NCI-H510A treated with DMSO at 0.1 percent for 48 hours (cell line): ENCODE measurements at regions not wholly inside any gene's neighbourhood (a gene's known extent, or its start where the extent isn't known, plus 50 kb on each side); places are given as distances from the start of the nearest gene placed in this dataset.
"Not testable (repeated sequence)": the region's sequence is repeated elsewhere in the genome, so short reads cannot be mapped to it uniquely, and the experiment has no call there.

Experiments
- DNase-seq: peaks from one replicate; lab custom pipeline; 2025; lab: John Stamatoyannopoulos, UW

DNA sequence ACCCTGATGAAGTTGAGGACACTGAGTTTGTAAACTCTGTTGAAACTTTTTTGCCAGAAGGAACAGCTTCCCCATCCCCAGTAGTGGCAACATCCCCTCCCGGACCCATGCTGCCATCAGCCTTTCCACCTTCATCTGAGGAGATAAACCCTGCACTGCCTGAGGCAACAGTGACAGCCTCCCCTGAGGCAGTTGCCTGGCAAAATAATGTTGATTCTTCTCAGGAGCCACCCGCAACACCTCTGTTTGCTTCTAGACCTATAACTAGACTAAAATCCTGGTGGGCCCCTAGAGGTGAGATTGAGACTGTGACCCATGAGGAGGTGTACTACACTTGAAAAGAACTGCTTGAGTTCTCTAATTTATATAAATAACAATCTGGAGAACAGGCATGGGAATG is 597.6 kb upstream of the NR3C2 start:
- DNase-seq: not testable (repeated sequence)

DNA sequence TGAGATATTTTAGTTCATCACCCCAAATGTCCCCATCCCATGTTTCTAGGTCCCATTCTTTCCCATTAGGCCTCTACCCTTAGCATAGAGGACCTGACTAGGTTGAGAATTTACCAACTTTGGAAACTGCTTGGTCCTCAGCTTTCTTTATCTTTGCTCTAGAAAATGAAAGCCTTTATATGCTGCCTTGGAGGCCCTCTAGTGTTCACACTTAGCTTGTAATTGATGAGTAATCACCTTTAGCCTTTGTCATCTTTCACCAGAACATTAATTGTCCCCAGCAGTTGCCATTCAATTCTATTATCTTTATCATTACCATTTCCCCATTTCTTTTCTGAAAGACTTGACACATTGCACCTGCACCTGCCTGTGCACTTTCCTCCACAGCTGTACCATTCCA is 589.2 kb upstream of the NR3C2 start:
- peak; percentile 0 for DNase-seq

DNA sequence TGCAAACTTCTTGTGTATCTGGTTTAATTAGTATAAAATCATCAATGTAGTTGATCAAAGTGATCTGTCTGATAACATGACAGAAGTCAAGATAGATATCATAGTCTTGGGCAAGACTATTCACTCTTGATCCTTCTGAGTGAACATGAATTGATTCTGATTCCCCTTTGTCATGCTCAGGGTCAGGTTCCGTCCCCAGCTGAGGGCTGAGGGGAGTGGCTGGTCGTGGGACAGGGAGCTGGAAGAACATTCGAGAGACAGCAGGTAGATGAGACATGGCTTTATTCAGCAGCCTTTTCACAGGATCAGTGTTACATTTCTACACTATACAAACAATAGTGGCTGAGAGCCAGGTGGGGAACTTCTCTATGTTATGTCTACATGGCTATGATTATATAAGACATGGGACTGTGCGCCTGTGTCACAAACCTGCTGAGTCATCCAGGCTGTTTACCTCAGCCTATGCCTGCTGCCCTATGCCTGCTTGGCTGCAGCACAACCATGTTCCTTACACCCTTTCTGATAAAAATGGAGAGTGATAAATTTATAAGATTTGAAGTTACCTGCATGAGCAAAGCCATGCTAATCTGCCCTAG is 586.9 kb upstream of the NR3C2 start:
- peak; percentile 5 for DNase-seq

DNA sequence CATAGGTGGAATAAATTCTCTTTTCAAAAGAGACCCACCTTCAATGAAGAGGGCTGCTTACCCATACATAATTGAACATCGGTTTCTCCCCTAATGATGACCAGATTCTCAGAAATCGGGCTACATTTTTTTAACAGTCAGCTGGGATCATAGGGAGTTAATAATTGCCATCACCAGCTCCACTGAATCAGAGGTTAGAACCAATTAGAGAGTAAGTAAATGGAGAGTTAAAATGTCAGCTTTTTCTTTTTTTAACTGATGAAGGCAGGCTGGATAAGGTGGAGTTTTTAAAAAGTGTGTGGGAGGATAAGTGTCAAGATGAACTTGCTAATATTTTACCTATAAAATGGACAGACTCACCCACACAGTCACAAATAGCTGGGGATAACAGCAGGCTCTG is 584.5 kb upstream of the NR3C2 start:
- DNase-seq: no peak

DNA sequence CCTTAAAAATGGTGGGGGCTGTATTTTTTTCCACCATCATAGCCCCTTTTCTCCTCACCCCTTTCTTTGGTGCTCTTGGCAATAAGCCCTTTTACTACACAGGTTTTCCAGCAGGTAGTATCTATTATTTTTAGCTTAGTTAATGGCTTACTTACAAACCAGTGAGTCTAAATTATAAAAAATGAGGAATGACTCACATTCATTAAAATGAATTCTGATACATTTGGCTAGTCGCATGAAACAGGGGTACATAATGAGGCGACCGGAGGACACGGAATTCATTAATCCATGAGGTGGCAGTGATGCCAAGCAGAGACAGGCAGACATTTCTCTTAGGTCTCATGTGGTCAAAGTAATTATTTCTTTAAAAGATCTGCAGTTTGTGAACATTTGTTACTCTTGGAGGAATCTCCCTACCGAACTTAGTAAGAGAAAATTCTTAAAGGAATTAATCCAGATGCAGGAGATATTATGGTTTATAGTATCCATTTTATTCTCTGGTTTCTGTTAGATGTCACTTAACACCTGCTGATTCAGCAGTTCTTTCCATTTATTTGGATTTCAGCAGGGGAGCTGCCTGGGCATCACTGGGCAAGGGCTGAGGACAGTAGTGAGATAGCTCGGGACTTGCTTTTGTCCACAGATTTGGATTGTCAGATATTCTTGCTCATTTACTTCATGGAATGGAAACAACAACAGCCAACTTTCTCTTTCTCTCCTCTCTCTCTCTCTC is 575.0 kb upstream of the NR3C2 start:
- DNase-seq: no peak

DNA sequence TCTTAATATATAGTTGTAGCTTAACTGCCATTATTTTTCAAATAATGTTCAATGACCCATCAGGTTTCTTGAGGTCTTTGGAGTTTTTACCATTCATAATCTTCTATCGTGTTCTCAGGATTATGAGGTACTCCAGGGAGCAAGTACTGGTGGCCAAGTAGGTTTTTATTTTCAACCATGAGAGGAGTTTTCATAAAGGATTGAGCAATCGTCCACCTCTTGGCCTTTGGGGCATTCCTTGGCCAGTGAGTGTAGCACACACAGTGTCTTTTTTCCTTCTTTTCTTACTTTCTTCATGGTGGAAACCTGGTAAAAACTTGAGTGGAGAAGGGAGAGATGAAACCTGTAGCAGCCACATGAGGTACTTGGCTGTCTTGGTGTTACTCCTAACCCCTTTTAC is 567.0 kb upstream of the NR3C2 start:
- no peak for DNase-seq

DNA sequence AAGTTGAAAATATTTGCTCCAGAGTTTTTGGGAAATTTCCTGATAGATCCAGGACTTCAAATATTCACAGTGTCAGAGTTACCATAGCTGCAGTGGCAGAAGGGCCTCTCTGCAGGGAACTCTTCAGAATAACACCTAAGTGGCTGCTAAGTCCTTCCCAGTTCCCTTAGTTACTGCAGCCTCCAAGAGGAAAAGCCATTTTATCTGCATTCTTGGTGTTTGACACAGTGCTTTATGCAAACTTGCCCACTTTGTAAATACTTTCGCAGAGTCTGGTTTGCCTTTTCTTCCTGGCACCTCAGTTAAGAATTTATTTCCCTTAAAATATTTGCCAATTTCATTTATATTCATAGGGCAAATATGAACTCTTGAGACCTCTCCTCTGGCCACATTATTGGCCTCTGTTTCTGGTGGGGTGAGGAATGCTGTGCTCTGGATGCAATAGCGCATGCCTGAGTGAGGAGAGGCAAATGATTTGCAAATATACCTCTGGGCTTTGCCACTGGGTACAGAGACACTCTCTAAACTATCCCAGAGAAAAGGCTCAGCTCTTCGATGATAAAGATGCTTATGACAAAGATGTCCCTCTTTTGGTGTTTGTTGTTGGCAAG is 566.3 kb upstream of the NR3C2 start:
- DNase-seq: no peak

DNA sequence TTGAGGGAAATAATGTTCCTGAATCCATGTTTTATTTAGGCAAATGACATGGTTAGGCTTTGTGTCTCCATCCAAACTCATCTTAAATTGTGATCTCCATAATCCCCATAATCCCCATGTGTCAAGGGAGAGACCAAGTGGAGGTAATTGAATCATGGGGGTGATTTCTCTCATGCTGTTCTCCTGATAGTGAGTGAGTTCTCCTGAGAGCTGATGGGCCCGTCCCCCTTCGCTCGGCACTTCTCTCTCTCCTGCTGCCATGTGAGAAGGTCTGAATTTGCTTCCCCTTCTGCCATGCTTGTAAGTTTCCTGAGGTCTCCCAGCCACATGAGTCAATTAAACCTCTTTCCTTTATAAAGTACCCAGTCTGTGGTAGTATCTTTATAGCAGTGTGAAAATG is 563.0 kb upstream of the NR3C2 start:
- DNase-seq: no peak

DNA sequence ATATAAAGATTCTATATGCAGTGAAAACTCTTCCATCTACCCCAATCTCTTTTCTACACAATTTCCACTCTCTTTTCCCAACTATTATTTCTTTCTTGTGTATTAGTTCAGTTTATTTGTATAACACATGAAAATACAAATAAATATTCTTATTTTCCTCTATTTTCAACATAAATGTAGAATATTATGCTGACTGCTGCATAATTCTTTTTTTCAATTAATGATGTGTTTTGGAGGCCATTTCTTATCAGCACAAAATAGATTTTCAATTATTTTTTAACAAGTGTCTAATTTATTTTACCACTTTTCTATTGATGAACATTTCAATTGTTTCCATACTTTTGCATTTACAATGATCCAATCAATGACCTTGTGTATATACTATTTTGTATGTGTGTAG is 557.7 kb upstream of the NR3C2 start:
- DNase-seq: no peak

DNA sequence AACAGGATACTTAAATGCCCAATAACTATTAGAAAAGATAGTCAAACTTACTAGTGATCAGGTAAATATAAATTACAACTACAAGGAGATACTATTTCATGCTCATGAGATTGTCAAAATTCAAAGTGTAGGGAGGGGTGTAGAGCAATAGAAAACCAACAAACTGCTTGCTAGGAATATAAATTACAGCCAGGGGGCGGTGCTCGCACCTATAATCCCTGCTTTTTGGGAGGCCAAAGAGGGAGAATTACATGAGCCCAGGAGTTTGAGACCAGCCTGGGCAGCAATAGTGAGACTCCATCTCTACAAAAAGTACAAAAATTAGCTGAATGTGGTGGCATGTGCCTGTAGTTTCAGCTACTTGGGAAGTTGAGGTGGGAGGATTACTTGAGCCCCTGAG is 556.5 kb upstream of the NR3C2 start:
- DNase-seq: no peak

DNA sequence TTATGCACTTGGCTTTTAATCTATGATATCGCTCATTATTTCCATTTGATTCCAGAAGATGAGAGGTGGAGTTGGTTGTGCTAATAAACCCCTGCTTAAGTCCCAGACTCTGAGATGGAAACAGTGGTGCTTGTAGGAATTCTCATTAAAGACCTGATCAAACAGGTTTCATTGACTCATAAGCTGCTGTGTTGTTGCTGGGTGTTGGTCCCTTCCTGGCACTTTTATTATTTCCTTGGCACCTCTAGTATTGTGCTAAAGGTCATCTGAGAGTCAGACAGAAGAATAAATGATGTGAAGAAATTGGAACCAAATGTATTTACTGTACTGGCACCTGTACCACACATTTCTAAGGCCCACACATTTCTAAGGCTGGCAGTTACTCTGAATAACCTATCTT is 544.7 kb upstream of the NR3C2 start:
- DNase-seq: no peak

DNA sequence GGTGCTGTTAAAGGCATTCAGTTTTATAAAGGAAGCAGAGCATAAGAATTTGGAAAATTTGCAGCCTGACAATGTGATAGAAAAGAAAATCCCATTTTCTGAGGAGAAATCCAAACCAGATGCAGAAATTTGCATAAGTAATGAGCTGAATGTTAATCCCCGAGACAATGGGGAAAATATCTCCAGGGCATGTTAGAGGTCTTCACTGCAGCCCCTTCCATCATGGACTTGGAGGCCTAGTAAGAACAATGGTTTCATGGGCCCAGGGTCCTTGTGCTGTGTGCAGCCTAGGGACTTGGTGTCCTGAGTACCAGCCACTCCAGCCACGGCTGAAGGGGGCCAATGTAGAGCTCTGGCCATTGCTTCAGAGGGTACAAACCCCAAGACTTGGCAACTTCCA is 542.7 kb upstream of the NR3C2 start:
- no peak for DNase-seq

DNA sequence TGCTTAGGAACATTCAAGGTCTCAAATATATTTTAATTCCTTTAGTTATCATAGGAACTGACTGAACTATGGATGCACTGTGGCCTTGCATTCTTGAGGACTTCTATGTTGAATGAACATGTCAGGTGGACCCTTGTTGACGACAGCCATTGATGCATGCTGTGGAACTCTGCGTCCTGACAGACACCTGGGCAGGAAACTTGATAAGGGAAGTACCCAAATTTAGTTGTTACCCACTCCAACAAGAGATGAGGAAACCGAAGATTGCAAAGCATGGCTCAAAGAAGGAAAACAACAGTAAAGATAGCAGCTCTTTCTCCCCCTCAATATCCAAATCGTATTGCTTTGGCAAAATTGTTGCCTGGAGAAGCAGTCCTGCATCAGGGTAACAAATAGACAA is 540.0 kb upstream of the NR3C2 start:
- no peak for DNase-seq

DNA sequence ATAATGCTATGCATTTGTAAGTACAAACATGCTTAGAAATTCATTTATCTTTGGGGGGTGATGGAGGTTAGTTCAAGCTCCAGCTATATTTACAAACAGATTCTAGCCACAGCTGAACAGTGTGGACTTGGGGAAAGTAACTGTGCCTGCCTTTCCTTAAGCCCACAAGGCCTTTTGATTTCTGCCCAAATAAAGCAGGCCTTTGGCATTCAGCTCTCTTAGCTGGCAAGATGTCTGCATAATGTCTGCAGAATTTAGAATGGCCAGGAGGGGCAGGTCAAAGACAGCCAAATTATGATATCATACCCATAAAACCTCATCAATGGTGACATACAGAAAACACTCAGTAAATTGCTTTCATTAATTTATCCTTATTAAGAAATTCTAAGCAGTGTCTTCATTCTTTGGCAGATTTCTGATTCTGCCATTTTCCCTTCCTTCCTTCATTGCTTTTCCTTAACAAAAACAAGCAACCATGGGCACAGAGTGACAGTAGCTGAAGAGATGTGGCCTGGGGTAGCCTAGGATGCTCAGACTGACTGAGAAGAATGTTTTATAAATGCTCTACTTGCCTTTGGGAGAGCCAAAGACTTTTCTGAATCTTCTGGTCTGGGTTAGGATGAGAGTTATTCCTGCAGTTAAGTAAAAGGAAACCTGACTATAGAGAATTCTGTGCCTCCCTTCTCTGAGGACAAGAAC is 538.7 kb upstream of the NR3C2 start:
- DNase-seq: no peak

DNA sequence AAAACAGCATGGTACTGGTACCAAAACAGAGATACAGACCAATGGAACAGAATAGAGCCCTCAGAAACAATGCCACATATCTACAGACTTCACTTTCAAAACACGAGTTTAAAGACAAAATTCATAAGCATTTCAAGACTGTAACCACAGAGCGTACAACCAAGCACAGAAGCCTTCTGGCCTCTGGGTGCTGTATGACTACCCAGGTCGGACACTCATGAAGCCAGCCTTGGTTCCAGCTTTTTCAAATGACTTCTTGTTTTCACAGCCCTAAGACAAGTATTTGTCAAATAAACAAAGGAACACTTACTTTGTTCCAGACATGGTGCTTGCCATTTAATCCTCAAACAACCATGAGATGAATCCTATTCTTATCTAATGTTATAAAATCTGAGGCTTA is 536.1 kb upstream of the NR3C2 start:
- no peak for DNase-seq

DNA sequence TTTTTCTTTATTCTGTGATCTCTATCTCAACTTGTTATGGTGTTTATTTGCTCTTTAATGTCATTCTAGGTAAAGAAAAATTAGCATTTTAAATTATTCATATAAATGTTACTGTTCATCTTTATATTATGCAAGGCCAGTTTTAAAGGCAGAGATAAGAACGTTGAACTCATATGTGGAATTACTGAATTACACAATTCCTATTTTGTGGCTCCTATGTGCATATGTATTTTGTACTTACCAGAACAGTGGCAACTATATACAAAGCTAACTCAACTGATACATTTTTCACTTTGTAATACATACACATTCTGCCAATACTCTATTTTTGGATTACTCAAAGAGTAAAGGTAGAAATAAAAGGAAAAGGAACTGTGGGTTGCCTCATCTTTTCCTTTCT is 533.2 kb upstream of the NR3C2 start:
- no peak for DNase-seq

DNA sequence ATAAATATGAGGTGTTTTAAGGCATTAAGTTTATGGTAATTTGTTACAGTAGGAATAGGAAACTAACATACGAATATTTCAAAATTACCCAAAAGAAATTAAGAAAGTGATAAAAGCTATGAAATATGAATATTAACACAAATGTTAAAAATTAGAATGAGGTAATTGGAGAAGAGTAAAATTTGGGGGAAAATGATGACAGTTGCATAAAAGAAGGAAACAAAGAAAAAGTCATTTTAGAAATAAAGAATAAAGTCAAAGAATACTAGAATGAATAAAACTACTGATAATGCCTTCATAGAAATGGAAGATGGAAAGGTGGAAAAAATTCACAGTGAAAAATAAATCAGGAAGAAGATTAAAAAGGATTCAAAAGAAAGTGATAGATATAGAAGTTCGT is 522.9 kb upstream of the NR3C2 start:
- DNase-seq: no peak

DNA sequence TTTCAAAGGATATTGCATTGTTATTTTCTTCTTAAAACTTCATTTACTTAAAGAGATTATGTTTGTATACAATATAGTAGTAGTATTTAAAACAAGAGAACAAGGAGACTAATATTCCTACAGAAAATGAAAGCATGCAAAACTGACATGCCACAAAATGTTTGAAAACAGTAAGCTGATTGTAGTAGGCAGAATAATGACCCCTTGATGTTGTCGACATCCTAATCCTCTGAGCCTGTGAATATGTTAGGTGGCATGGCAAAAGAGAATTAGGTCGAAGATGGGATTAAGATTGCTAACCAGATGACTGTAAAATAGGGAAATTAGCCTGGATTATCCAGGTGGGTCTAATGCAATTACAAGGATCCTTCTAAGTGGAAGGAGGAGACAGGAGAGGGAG is 522.2 kb upstream of the NR3C2 start:
- DNase-seq: no peak

DNA sequence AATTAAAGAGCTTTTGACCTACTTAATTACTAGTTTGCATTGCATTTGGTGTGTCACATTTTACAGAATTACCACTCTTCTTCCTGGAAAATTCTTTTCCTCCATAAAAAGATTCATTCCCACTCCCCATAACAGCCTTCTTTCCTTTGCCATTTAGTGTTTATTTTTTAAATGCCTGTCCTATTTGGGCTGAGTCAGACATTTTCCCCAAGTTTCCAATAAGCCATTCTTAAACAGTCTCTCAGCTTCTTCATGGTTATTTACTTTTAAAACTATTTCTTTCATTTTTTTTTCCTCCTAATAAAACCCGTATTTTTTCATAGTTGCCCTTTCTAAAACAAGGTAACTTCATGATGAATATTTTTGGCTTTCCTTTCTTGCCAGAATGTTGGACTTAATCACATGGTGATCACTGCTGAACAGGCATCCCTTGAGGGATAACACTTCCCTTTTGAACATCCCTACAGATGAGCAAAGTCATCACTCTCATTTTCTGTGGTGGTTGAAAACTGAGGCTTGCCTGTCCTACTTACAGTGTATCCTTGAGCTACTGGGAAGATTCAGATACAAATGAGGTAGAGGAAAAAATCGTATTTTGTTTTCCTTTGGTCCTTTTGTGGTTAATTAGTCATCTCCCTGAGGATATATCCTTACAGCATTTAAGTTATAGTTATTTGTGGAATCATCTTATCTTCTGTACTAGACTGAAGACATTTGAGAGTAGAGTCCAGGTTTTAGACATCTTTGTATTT is 520.5 kb upstream of the NR3C2 start:
- DNase-seq: no peak

DNA sequence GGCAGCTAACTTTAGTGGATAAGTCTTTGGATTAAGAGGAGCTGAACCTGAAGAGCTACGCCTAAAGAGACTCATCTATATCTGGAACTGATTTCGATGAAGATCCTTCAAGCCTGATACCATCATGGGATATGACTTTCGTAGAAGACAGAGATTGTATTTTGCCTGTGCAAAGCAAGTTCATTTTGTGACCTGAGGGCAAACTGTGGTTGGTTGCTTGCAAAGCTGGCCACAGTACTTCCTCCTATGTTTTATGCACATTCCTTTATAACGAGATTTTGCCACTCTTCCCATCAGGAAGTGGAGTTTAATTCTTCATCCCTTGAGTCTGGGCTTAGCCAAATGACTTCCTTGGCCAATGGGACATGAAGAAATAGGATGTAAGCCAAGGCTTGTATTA is 519.3 kb upstream of the NR3C2 start:
- DNase-seq: no peak

DNA sequence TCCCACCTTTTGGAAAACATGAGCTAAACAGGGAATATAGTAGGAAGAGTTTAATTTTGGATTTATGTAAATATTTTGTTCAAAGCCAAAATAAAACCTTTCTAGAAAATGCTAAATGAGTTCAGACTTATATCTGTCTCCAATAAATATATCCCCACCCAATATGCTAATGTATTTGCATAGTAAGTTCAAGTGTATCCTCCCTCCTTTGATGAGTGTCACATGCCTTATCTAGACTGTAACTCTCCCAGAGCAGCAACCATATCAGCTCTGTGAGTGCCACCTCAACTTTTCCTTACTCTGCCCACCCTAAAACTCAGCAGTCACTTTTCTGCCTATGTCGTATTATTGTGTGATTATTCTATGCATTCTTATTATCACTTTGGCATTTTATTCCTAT is 516.1 kb upstream of the NR3C2 start:
- DNase-seq: no peak

DNA sequence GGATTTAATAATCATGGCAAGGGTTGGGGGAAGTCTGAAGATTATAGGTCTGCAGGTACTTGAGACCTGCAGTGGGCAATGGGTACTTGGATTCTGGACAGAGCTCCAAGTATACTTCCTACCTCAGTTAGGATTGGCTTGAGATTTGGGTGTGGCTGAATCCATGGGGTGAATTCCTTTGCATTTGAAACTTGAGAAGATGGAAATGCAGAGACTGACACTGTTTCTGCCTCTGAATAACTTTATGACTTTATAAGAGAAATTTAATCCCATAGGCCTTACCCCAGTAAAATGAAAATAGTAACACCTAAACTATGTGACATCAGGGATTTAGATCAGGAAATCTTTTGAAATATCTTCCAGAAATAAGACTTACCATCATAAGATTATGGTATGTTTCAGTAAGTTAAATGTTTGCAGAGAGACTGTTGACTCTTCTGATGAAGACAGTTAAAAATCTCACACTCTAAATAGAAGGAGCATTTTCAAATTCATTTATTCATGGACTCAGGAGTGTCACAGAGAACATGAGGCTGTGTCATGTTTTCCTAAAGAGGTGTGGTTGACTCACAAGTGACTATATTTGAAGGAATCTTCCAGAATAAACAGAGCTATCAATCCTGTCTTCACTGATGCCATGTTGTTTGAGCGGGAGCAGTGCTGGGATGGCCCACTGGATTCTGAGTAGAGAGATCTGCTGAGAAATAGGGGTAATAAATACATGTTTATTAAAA is 513.5 kb upstream of the NR3C2 start:
- DNase-seq: no peak
